ENCODE measurements at regions not wholly inside any gene's neighbourhood (a gene's known extent, or its start where the extent isn't known, plus 50 kb on each side); places are given as distances from the start of the nearest gene placed in this dataset.
A peak's percentile ranks its signal among the peaks of the same experiment; 100 is the strongest.

DNA sequence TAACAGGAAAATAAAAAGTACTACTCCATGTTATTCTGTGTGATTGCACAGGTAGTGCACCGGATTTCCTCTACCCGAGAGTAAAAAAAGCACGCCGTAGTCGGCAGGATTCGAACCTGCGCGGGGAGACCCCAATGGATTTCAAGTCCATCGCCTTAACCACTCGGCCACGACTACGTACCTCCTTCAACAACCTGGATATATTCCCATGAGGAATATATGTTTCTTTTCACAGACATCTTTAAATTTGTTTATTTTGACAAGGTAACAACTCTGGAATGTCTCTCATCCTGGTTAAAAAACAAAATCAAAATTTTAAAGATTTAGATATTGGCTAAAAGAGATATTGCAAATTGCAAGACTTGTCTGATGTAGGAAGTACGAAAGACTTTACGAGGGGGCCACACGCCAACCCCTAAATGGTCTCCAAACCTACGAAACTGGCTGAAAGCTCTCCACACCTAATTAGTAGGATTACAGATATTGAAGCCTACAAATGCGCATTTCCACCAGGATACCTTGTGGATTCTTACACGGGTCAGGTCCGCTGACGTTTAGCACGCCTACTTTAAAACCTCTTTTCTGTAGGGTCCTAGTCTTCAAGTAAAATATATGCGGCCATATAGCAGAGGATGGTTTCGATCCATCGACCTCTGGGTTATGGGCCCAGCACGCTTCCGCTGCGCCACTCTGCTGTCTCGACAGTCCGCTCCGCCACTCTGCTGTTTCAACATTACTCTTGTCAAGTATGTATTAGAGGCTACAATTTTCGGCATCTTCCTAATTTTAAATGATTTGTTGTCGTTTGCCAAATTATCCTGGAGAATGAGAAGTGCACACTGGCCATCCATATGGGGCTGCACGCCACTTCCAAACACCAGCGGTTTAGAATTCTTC lies 52.2 kb upstream of the BTN3A2 start:
- TF ChIP-seq, protein P1, sequence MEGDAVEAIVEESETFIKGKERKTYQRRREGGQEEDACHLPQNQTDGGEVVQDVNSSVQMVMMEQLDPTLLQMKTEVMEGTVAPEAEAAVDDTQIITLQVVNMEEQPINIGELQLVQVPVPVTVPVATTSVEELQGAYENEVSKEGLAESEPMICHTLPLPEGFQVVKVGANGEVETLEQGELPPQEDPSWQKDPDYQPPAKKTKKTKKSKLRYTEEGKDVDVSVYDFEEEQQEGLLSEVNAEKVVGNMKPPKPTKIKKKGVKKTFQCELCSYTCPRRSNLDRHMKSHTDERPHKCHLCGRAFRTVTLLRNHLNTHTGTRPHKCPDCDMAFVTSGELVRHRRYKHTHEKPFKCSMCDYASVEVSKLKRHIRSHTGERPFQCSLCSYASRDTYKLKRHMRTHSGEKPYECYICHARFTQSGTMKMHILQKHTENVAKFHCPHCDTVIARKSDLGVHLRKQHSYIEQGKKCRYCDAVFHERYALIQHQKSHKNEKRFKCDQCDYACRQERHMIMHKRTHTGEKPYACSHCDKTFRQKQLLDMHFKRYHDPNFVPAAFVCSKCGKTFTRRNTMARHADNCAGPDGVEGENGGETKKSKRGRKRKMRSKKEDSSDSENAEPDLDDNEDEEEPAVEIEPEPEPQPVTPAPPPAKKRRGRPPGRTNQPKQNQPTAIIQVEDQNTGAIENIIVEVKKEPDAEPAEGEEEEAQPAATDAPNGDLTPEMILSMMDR (IDR thresholded peaks at IDR 0.05; ENCODE audit: low read depth, low read length) = no peak
- TF ChIP-seq, protein P2, sequence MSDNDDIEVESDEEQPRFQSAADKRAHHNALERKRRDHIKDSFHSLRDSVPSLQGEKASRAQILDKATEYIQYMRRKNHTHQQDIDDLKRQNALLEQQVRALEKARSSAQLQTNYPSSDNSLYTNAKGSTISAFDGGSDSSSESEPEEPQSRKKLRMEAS (IDR thresholded peaks at IDR 0.05; ENCODE audit: low read depth, low read length) = peak; percentile 15
- TF ChIP-seq POLR2A (IDR thresholded peaks at IDR 0.05; ENCODE audit: extremely low read depth, insufficient read length) (no peak), MYC (IDR thresholded peaks at IDR 0.05; ENCODE audit: low read depth, low read length) (0 out of 2 replicates have a peak, but pooled peaks have one; percentile 3)
